GM12878 (cell line): ENCODE measurements at regions not wholly inside any gene's neighbourhood (a gene's known extent, or its start where the extent isn't known, plus 50 kb on each side); places are given as distances from the start of the nearest gene placed in this dataset.

Experiments
- ATAC-seq: fragments of 200-7000 bp; cut with Tn5 transposase; 3 replicates; pipeline ENCODE4 v1.9.1; 2020; ENCODE audit warnings: mild to moderate bottlenecking, moderate library complexity
- BruUV-seq: library from RNA; stranded (reverse); fragments of 400-500 nt; replicated peaks from 2 replicates; lab custom pipeline; 2021; lab: Mats Ljungman, UMichigan
- CTCF ChIA-PET: fragments of 300-600 bp; sonication (Branson Sonifier 250); formaldehyde crosslinking; extraction: SDS; loops from one replicate; lab custom pipeline; 2021; ENCODE audit warnings: inconsistent platforms; lab: Yijun Ruan, JAX
- POLR2A ChIA-PET: fragments of 350-600 bp; formaldehyde crosslinking; extraction: SDS; loops from one replicate; lab custom pipeline; 2021; ENCODE audit warnings: inconsistent platforms; lab: Charles Lee
- RAD21 ChIA-PET: fragments of 300-600 bp; sonication (Branson Sonifier 250); formaldehyde crosslinking; loops from one replicate; lab custom pipeline; 2023; ENCODE audit warnings: antibody characterized with exemption; ENCODE audit not compliant: unreplicated experiment; lab: Charles Lee
- SMC1A ChIA-PET: fragments of 300-600 bp; sonication (Branson Sonifier 250); formaldehyde crosslinking; loops from one replicate; lab custom pipeline; 2023; ENCODE audit not compliant: unreplicated experiment, uncharacterized antibody; lab: Charles Lee
- DNase-seq: peaks from one replicate; pipeline ENCODE4 v3.0.0-alpha.2; 2011; ENCODE audit warnings: low read depth, low spot score
- FAIRE-seq: peaks from 3 replicates; lab custom pipeline; 2011; peaks lifted over from hg19 to GRCh38; lab: Jason Lieb, UNC
- H2AFZ ChIP-seq: 2 replicates; pipeline ENCODE4 v1.6.0; 2011; ENCODE audit warnings: low read depth, low read length, control low read depth; ENCODE audit not compliant: control insufficient read depth
- H3K27ac ChIP-seq: 2 replicates; pipeline ENCODE4 v1.5.1; 2011; ENCODE audit warnings: control low read depth; ENCODE audit not compliant: control insufficient read depth, insufficient read depth
- H3K27me3 ChIP-seq, 2 experiments: replicated peaks in 1 of 2; 2 replicates each; pipeline versions ENCODE4 v1.6.0 to v1.6.1; 2011; ENCODE audit warnings: low read length in 1 of 2; ENCODE audit not compliant: control insufficient read depth in 2 of 2, insufficient read depth in 2 of 2
- H3K36me3 ChIP-seq, 2 experiments: 2 replicates each; pipeline ENCODE4 v1.5.1; 2011; ENCODE audit warnings: low read length in 1 of 2; ENCODE audit not compliant: control insufficient read depth in 2 of 2, insufficient read depth in 2 of 2
- H3K4me1 ChIP-seq: 2 replicates; pipeline ENCODE4 v1.6.1; 2011; ENCODE audit warnings: mild to moderate bottlenecking, low read length, moderate library complexity, mixed read lengths; ENCODE audit not compliant: control insufficient read depth, insufficient read depth
- H3K4me2 ChIP-seq: 2 replicates; pipeline ENCODE4 v1.6.0; 2011; ENCODE audit warnings: control low read depth; ENCODE audit not compliant: control insufficient read depth, insufficient read depth
- H3K4me3 ChIP-seq: fragments of 200-600 bp; sonication (generic); 2 replicates; pipeline ENCODE4 v1.5.1; 2016
- H3K79me2 ChIP-seq: 2 replicates; pipeline ENCODE4 v1.6.0; 2011; ENCODE audit warnings: low read length; ENCODE audit not compliant: control insufficient read depth, insufficient read depth
- H3K9ac ChIP-seq: 2 replicates; pipeline ENCODE4 v1.8.0; 2011; ENCODE audit warnings: low read length, control low read depth, mixed read lengths; ENCODE audit not compliant: control insufficient read depth, insufficient read depth
- H3K9me3 ChIP-seq: replicated peaks from 3 replicates; pipeline ENCODE4 v1.5.1; 2011; ENCODE audit warnings: mild to moderate bottlenecking, low read length; ENCODE audit not compliant: control insufficient read depth, insufficient read depth
- H4K20me1 ChIP-seq: 2 replicates; pipeline ENCODE4 v1.6.0; 2011; ENCODE audit not compliant: control insufficient read depth, insufficient read depth
- BCLAF1 ChIP-seq: fragments of 450-650 bp; IDR thresholded peaks from 2 replicates; pipeline ENCODE4 v1.6.1; 2017; ENCODE audit warnings: antibody characterized with exemption, mild to moderate bottlenecking, moderate library complexity
- CBX5 ChIP-seq: sonication (generic); IDR thresholded peaks from 2 replicates; pipeline ENCODE4 v1.6.1; 2016; ENCODE audit warnings: low read depth, moderate library complexity, mild to moderate bottlenecking, inconsistent platforms
- HCFC1 ChIP-seq: fragments of 150-350 bp; IDR thresholded peaks from 2 replicates; pipeline ENCODE4 v1.6.1; 2014; ENCODE audit warnings: low read length
- NRF1 ChIP-seq: conservative IDR thresholded peaks from 2 replicates; pipeline ENCODE4 v1.6.1; 2011; ENCODE audit warnings: mild to moderate bottlenecking, low read depth, low read length, improper control_type of control experiment
- PAX8 ChIP-seq: fragments of 450-650 bp; IDR thresholded peaks from 2 replicates; pipeline ENCODE4 v1.6.1; 2017; ENCODE audit warnings: mild to moderate bottlenecking, moderate library complexity
- POLR2A ChIP-seq: IDR thresholded peaks from 2 replicates; pipeline ENCODE4 v1.6.1; 2011; ENCODE audit warnings: low read depth, mild to moderate bottlenecking, low read length
- POU2F2 ChIP-seq: IDR thresholded peaks from 3 replicates; pipeline ENCODE4 v1.6.1; 2011; ENCODE audit warnings: low read depth, mild to moderate bottlenecking, low read length, borderline replicate concordance
- RUNX3 ChIP-seq: IDR thresholded peaks from 2 replicates; pipeline ENCODE4 v1.6.1; 2012; ENCODE audit warnings: low read length, inconsistent platforms
- SRF ChIP-seq, 2 experiments: IDR thresholded peaks; 2 replicates each; pipeline ENCODE4 v1.6.1; 2011; ENCODE audit warnings: low read depth in 2 of 2, low read length in 2 of 2, mild to moderate bottlenecking in 1 of 2, moderate library complexity in 1 of 2
- TCF7 ChIP-seq: IDR thresholded peaks from 2 replicates; pipeline ENCODE4 v1.6.1; 2014; ENCODE audit warnings: antibody characterized with exemption, borderline replicate concordance
- ZNF274 ChIP-seq: IDR thresholded peaks from one replicate; pipeline ENCODE4 v1.8.0; 2011; ENCODE audit not compliant: insufficient read length, insufficient read depth
- in situ Hi-C: fragments of 300-500 bp; cut with MboI; formaldehyde crosslinking; loops from 9 replicates; pipeline ENCODE4 v1.14.3; 2018; ENCODE audit warnings: mixed read lengths
- intact Hi-C: fragments of 100-400 bp; cut with micrococcal nuclease; formaldehyde crosslinking; loops from one replicate; pipeline ENCODE4 v1.14.2; 2022; ENCODE audit not compliant: unreplicated experiment
- TF ChIP-seq, protein P1 (sequence below): fragments of 450-650 bp; IDR thresholded peaks from 2 replicates; pipeline ENCODE4 v1.6.1; 2016; ENCODE audit warnings: mild to moderate bottlenecking
- TF ChIP-seq, protein P2 (sequence below): IDR thresholded peaks from 2 replicates; pipeline ENCODE4 v1.6.1; 2011; ENCODE audit warnings: mild to moderate bottlenecking, low read depth, low read length, moderate library complexity; ENCODE audit not compliant: insufficient replicate concordance
- TF ChIP-seq, protein P3 (sequence below): IDR thresholded peaks from 2 replicates; pipeline ENCODE4 v1.6.1; 2012; ENCODE audit warnings: low read length, inconsistent platforms
- TF ChIP-seq, protein P4 (sequence below): IDR thresholded peaks from 2 replicates; pipeline ENCODE4 v1.6.1; 2011; ENCODE audit warnings: borderline replicate concordance, low read depth, mild to moderate bottlenecking, moderate library complexity, low read length; ENCODE audit not compliant: insufficient read depth, poor library complexity, severe bottlenecking

- TF ChIP-seq NRF1 (no peak), RUNX3 (peak; percentile 43; the same call in 1 of the 2 replicates), SRF (IDR thresholded peaks at IDR 0.05; ENCODE audit: low read depth in 2 of 2, low read length in 2 of 2) (no peak), POU2F2 (peak; percentile 35; the same call in 1 of the 3 replicates)
- TF ChIP-seq, protein P1, sequence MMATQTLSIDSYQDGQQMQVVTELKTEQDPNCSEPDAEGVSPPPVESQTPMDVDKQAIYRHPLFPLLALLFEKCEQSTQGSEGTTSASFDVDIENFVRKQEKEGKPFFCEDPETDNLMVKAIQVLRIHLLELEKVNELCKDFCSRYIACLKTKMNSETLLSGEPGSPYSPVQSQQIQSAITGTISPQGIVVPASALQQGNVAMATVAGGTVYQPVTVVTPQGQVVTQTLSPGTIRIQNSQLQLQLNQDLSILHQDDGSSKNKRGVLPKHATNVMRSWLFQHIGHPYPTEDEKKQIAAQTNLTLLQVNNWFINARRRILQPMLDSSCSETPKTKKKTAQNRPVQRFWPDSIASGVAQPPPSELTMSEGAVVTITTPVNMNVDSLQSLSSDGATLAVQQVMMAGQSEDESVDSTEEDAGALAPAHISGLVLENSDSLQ: peak; percentile 75
- TF ChIP-seq, protein P2, sequence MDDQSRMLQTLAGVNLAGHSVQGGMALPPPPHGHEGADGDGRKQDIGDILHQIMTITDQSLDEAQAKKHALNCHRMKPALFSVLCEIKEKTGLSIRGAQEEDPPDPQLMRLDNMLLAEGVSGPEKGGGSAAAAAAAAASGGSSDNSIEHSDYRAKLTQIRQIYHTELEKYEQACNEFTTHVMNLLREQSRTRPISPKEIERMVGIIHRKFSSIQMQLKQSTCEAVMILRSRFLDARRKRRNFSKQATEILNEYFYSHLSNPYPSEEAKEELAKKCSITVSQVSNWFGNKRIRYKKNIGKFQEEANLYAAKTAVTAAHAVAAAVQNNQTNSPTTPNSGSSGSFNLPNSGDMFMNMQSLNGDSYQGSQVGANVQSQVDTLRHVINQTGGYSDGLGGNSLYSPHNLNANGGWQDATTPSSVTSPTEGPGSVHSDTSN: peak; percentile 61
- TF ChIP-seq, protein P3, sequence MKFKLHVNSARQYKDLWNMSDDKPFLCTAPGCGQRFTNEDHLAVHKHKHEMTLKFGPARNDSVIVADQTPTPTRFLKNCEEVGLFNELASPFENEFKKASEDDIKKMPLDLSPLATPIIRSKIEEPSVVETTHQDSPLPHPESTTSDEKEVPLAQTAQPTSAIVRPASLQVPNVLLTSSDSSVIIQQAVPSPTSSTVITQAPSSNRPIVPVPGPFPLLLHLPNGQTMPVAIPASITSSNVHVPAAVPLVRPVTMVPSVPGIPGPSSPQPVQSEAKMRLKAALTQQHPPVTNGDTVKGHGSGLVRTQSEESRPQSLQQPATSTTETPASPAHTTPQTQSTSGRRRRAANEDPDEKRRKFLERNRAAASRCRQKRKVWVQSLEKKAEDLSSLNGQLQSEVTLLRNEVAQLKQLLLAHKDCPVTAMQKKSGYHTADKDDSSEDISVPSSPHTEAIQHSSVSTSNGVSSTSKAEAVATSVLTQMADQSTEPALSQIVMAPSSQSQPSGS: no peak
These were observed 192.9 kb downstream of the SEC23A start (continued) for GRCh38 chr14:38910092-38910491.

GRCh38 chr14:38904959-38905358 is 198.1 kb downstream of the SEC23A start:
- in situ Hi-C loops (no loop called here), intact Hi-C loops (no loop called here)
- BruUV-seq: no TSS peak
- SMC1A ChIA-PET: no interaction called here
- no peak for FAIRE-seq
- no peaks in the 10 kb centered on the region for H3K9me3 ChIP-seq
- H3K4me3 ChIP-seq: no peak overlapping the region
- RAD21 ChIA-PET: no interaction called here
- no peak for ATAC-seq
- H3K27ac ChIP-seq: no peak overlapping the region
- no peak overlapping the region for H3K9ac ChIP-seq
- H3K4me2 ChIP-seq: no peak overlapping the region
- DNase-seq: no peak
- no peaks in the 10 kb centered on the region for H3K27me3 ChIP-seq
- CTCF ChIA-PET: no interaction called here
- no peaks in the 10 kb centered on the region for H3K36me3 ChIP-seq
- no peaks in the 10 kb centered on the region for H4K20me1 ChIP-seq
- H3K79me2 ChIP-seq: no peaks in the 10 kb centered on the region
- POLR2A ChIA-PET: no interaction called here
- peaks cover 4% of the 10 kb centered on the region; the same call in 1 of the 2 replicates for H3K4me1 ChIP-seq
- H2AFZ ChIP-seq: no peak overlapping the region
- TF ChIP-seq ZNF274: no peak
- TF ChIP-seq, protein P4, sequence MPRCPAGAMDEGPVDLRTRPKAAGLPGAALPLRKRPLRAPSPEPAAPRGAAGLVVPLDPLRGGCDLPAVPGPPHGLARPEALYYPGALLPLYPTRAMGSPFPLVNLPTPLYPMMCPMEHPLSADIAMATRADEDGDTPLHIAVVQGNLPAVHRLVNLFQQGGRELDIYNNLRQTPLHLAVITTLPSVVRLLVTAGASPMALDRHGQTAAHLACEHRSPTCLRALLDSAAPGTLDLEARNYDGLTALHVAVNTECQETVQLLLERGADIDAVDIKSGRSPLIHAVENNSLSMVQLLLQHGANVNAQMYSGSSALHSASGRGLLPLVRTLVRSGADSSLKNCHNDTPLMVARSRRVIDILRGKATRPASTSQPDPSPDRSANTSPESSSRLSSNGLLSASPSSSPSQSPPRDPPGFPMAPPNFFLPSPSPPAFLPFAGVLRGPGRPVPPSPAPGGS: no peak
- no peak for TF ChIP-seq TCF7
- no peak for TF ChIP-seq BCLAF1
- TF ChIP-seq HCFC1: no peak
- no peak for TF ChIP-seq POLR2A
- no peak for TF ChIP-seq CBX5
- no peak for TF ChIP-seq PAX8
